ENCODE measurements at regions not wholly inside any gene's neighbourhood (a gene's known extent, or its start where the extent isn't known, plus 50 kb on each side); places are given as distances from the start of the nearest gene placed in this dataset.

GRCh38 chr1:234926559-234927311 is 201.9 kb downstream of the TOMM20 start:
- H3K4me3 Mint-ChIP-seq (ENCODE audit: unreplicated experiment): no peak overlapping the region

GRCh38 chr1:234926264-234926558 is 202.4 kb downstream of the TOMM20 start:
- no peaks in the 10 kb centered on the region for H3K36me3 Mint-ChIP-seq (ENCODE audit: unreplicated experiment)
- peak overlapping the region; percentile 94 for H3K27ac Mint-ChIP-seq (ENCODE audit: unreplicated experiment)
- H3K4me1 Mint-ChIP-seq (ENCODE audit: unreplicated experiment): peaks cover 49% of the 10 kb centered on the region
- no peak for DNase-seq (ENCODE audit: extremely low spot score, unreplicated experiment)
- peak overlapping the region; percentile 46 for H3K4me3 Mint-ChIP-seq (ENCODE audit: unreplicated experiment)
- H3K27me3 Mint-ChIP-seq (ENCODE audit: unreplicated experiment): no peaks in the 10 kb centered on the region
- no peaks in the 10 kb centered on the region for H3K9me3 Mint-ChIP-seq (ENCODE audit: unreplicated experiment)
- no peak for TF ChIP-seq CTCF (IDR thresholded peaks at IDR 0.05)

More at GRCh38 chr1:234926559-234927311, 201.9 kb downstream of the TOMM20 start:
- Mint-ChIP-seq H3K27ac (ENCODE audit: unreplicated experiment) (peak overlapping the region; percentile 94), H3K4me1 (ENCODE audit: unreplicated experiment) (peaks cover 44% of the 10 kb centered on the region), H3K36me3 (ENCODE audit: unreplicated experiment) (no peaks in the 10 kb centered on the region), H3K27me3 (ENCODE audit: unreplicated experiment) (no peaks in the 10 kb centered on the region), H3K9me3 (ENCODE audit: unreplicated experiment) (no peaks in the 10 kb centered on the region)
- no peak for TF ChIP-seq CTCF (IDR thresholded peaks at IDR 0.05)
- no peak for DNase-seq (ENCODE audit: extremely low spot score, unreplicated experiment)

GRCh38 chr1:234925440-234926263 is 203.0 kb downstream of the TOMM20 start:
- Mint-ChIP-seq H3K36me3 (ENCODE audit: unreplicated experiment) (no peaks in the 10 kb centered on the region), H3K9me3 (ENCODE audit: unreplicated experiment) (no peaks in the 10 kb centered on the region), H3K27ac (ENCODE audit: unreplicated experiment) (peak overlapping the region; percentile 94), H3K4me1 (ENCODE audit: unreplicated experiment) (peaks cover 55% of the 10 kb centered on the region), H3K27me3 (ENCODE audit: unreplicated experiment) (no peaks in the 10 kb centered on the region), H3K4me3 (ENCODE audit: unreplicated experiment) (peak overlapping the region; percentile 46)
- no peak for TF ChIP-seq CTCF (IDR thresholded peaks at IDR 0.05)
- no peak for DNase-seq (ENCODE audit: extremely low spot score, unreplicated experiment)

- Mint-ChIP-seq H3K27me3 (ENCODE audit: unreplicated experiment) (no peaks in the 10 kb centered on the region), H3K36me3 (ENCODE audit: unreplicated experiment) (no peaks in the 10 kb centered on the region), H3K27ac (ENCODE audit: unreplicated experiment) (peak overlapping the region; percentile 94), H3K4me1 (ENCODE audit: unreplicated experiment) (peaks cover 58% of the 10 kb centered on the region), H3K4me3 (ENCODE audit: unreplicated experiment) (no peak overlapping the region), H3K9me3 (ENCODE audit: unreplicated experiment) (no peaks in the 10 kb centered on the region)
- no peak for TF ChIP-seq CTCF (IDR thresholded peaks at IDR 0.05)
- no peak for DNase-seq (ENCODE audit: extremely low spot score, unreplicated experiment)
Measured at GRCh38 chr1:234924450-234925355, 203.9 kb downstream of the TOMM20 start.

Measured in osteocyte (in vitro differentiated cells).